Astrocyte (in vitro differentiated cells and primary cell): ENCODE measurements at regions not wholly inside any gene's neighbourhood (a gene's known extent, or its start where the extent isn't known, plus 50 kb on each side); places are given as distances from the start of the nearest gene placed in this dataset.

Source experiments
- EZH2 ChIP-seq: IDR thresholded peaks from 2 replicates; pipeline ENCODE4 v1.6.1; 2012; ENCODE audit warnings: mild to moderate bottlenecking, low read length, inconsistent platforms; ENCODE audit not compliant: insufficient read depth
- TF ChIP-seq, protein P1 (sequence below): IDR thresholded peaks from 2 replicates; pipeline ENCODE4 v1.5.1; 2011; ENCODE audit warnings: low read depth, mild to moderate bottlenecking, inconsistent platforms, low read length, moderate library complexity; ENCODE audit not compliant: insufficient read depth

DNA sequence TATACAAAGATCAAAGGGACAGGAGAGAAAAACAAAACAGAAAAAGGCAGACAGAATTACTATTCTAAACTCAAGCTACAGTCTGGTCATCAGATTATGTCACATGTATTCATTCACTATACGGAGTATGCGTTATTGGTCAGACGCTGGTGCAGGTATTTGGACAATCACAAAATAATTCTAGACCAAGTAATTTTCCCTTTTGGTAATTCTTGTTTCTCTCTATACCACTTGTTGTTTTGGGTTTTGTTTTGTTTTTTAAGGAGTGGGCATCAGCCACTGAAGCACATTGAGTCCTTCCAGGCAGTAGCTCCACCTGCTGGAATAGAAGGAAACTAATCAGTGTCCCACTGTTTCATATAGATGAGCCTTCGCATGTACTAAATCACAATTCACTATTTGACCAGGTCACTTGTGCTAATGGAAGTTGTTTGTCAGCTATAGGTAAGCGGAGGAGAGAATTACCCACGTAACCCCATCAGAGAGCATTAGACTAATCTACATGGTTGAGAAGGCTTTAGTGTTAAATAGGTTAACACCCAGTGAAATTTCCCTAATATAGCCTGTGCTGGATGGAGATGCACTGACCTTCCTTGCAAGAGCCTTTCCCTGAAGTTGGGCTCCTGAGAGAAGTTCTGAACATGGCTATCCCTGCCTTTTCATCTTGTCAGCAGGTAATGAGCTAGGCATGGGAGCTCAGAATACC is 77.9 kb downstream of the TNFAIP3 start:
- no peak for TF ChIP-seq EZH2
- TF ChIP-seq, protein P1, sequence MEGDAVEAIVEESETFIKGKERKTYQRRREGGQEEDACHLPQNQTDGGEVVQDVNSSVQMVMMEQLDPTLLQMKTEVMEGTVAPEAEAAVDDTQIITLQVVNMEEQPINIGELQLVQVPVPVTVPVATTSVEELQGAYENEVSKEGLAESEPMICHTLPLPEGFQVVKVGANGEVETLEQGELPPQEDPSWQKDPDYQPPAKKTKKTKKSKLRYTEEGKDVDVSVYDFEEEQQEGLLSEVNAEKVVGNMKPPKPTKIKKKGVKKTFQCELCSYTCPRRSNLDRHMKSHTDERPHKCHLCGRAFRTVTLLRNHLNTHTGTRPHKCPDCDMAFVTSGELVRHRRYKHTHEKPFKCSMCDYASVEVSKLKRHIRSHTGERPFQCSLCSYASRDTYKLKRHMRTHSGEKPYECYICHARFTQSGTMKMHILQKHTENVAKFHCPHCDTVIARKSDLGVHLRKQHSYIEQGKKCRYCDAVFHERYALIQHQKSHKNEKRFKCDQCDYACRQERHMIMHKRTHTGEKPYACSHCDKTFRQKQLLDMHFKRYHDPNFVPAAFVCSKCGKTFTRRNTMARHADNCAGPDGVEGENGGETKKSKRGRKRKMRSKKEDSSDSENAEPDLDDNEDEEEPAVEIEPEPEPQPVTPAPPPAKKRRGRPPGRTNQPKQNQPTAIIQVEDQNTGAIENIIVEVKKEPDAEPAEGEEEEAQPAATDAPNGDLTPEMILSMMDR, result peak; percentile 83
